GM18951 (cell line): ENCODE measurements at regions not wholly inside any gene's neighbourhood (a gene's known extent, or its start where the extent isn't known, plus 50 kb on each side); places are given as distances from the start of the nearest gene placed in this dataset.

ENCODE experiments used
- POLR2A ChIP-seq: IDR thresholded peaks from 4 replicates; pipeline ENCODE4 v1.6.1; 2011; ENCODE audit warnings: mild to moderate bottlenecking; ENCODE audit not compliant: insufficient read length, insufficient read depth; ENCODE audit errors: extremely low read depth
- in situ Hi-C: fragments of 300-500 bp; cut with MboI; formaldehyde crosslinking; loops from one replicate; pipeline ENCODE4 v1.12.0; 2022; ENCODE audit warnings: low sequenced_read_pairs, mixed read lengths, inconsistent platforms; ENCODE audit not compliant: unreplicated experiment

- in situ Hi-C loops, result no loop called here
- TF ChIP-seq POLR2A, result no peak
Observed at GRCh38 chr18:71212222-71212621, 923.4 kb downstream of the SOCS6 start.

GRCh38 chr18:71209944-71210343, 921.1 kb downstream of the SOCS6 start:
- in situ Hi-C loops, result no loop called here

GRCh38 chr18:71194438-71194837, 905.6 kb downstream of the SOCS6 start:
- TF ChIP-seq POLR2A, result no peak
- in situ Hi-C loops, result no loop called here

More at GRCh38 chr18:71209944-71210343, 921.1 kb downstream of the SOCS6 start:
- TF ChIP-seq POLR2A, result no peak

GRCh38 chr18:71189581-71189980, 900.7 kb downstream of the SOCS6 start:
- no peak for TF ChIP-seq POLR2A
- in situ Hi-C loops, result no loop called here

GRCh38 chr18:71168557-71169145, 879.8 kb downstream of the SOCS6 start:
- in situ Hi-C loops, result no loop called here
- no peak for TF ChIP-seq POLR2A

- TF ChIP-seq POLR2A, result no peak
- in situ Hi-C loops, result no loop called here
Observed at GRCh38 chr18:71136487-71136886, 847.6 kb downstream of the SOCS6 start.

- no peak for TF ChIP-seq POLR2A
- in situ Hi-C loops, result no loop called here
Observed at GRCh38 chr18:71134122-71134521, 845.3 kb downstream of the SOCS6 start.

- in situ Hi-C loops, result no loop called here
- no peak for TF ChIP-seq POLR2A
Observed at GRCh38 chr18:71131918-71132317, 843.1 kb downstream of the SOCS6 start.

- in situ Hi-C loops, result no loop called here
- no peak for TF ChIP-seq POLR2A
Observed at GRCh38 chr18:71130351-71130750, 841.5 kb downstream of the SOCS6 start.

- TF ChIP-seq POLR2A, result no peak
- in situ Hi-C loops, result no loop called here
Observed at GRCh38 chr18:71125581-71125980, 836.7 kb downstream of the SOCS6 start.

- TF ChIP-seq POLR2A, result no peak
- in situ Hi-C loops, result no loop called here
Observed at GRCh38 chr18:71116535-71116934, 827.7 kb downstream of the SOCS6 start.

- in situ Hi-C loops, result no loop called here
- TF ChIP-seq POLR2A, result no peak
Observed at GRCh38 chr18:71115261-71115660, 826.4 kb downstream of the SOCS6 start.

GRCh38 chr18:71114550-71115210, 825.8 kb downstream of the SOCS6 start:
- in situ Hi-C loops, result no loop called here

GRCh38 chr18:71107244-71107643, 818.4 kb downstream of the SOCS6 start:
- TF ChIP-seq POLR2A, result no peak
- in situ Hi-C loops, result no loop called here

More at GRCh38 chr18:71114550-71115210, 825.8 kb downstream of the SOCS6 start:
- no peak for TF ChIP-seq POLR2A

GRCh38 chr18:71106701-71107100, 817.9 kb downstream of the SOCS6 start:
- no peak for TF ChIP-seq POLR2A

GRCh38 chr18:71105994-71106546, 817.2 kb downstream of the SOCS6 start:
- no peak for TF ChIP-seq POLR2A
- in situ Hi-C loops, result no loop called here

More at GRCh38 chr18:71106701-71107100, 817.9 kb downstream of the SOCS6 start:
- in situ Hi-C loops, result no loop called here
